ENCODE measurements at regions not wholly inside any gene's neighbourhood (a gene's known extent, or its start where the extent isn't known, plus 50 kb on each side); places are given as distances from the start of the nearest gene placed in this dataset.

DNA sequence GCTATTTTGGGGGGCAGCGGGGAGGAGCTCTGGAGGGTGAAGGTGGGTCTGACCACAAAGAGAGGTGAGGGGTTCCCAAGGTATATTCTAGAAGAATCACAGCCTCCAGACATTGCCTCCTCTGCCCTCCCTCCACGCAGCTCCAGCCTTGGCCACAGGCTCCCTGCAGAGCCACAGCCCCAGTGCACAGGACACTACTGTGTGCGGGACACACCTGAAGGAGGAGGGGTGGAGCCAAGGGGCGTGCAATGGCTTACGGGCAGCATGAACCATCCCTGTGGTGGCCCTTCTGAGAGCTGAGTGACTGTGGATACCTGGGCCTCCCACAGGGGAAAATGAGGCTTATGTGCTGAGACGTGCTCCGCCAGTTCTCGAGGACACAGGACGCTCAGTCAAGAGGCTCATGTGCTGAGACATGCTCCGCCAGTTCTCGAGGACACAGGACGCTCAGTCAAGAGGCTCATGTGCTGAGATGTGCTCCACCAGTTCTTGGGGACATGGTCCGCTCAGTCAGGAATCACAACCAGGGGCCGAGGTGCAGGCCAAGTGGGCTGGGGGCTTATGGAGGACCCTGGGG is 417.3 kb downstream of the SHANK2 start:
- H3K36me3 Mint-ChIP-seq (ENCODE audit: low read depth): peaks cover 5% of the 10 kb centered on the region
- DNase-seq (ENCODE audit: low spot score): no peak
- H3K27me3 Mint-ChIP-seq (ENCODE audit: low read depth): peaks cover 30% of the 10 kb centered on the region
- H3K9me3 Mint-ChIP-seq (ENCODE audit: low read depth): peaks cover 9% of the 10 kb centered on the region
- TF ChIP-seq, protein P1, sequence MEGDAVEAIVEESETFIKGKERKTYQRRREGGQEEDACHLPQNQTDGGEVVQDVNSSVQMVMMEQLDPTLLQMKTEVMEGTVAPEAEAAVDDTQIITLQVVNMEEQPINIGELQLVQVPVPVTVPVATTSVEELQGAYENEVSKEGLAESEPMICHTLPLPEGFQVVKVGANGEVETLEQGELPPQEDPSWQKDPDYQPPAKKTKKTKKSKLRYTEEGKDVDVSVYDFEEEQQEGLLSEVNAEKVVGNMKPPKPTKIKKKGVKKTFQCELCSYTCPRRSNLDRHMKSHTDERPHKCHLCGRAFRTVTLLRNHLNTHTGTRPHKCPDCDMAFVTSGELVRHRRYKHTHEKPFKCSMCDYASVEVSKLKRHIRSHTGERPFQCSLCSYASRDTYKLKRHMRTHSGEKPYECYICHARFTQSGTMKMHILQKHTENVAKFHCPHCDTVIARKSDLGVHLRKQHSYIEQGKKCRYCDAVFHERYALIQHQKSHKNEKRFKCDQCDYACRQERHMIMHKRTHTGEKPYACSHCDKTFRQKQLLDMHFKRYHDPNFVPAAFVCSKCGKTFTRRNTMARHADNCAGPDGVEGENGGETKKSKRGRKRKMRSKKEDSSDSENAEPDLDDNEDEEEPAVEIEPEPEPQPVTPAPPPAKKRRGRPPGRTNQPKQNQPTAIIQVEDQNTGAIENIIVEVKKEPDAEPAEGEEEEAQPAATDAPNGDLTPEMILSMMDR (IDR thresholded peaks at IDR 0.05): no peak
- no peak overlapping the region for H3K27ac Mint-ChIP-seq (ENCODE audit: unreplicated experiment)
- H3K4me1 Mint-ChIP-seq (ENCODE audit: low read depth): no peaks in the 10 kb centered on the region
- H3K4me3 Mint-ChIP-seq (ENCODE audit: unreplicated experiment): no peak overlapping the region

DNA sequence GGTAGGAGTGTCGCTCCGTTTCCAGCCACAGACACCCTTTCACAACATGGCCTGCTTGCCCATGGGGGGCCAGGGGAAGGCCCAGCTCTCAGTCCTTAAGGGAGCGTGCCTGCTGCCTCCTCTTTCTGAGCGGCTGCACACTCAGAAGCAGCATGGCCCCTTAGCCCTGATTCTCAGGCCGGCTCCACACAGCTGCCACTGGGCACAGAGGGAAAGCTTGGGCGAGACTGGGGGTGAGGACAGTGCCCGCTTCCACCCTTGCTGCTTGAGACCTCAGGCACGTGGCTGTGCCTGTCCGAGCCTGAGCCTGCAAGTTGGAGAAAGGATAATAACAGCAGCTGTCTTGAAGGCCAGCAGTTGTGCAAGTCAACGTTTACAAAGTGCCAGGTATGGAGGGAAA is 416.3 kb downstream of the SHANK2 start:
- Mint-ChIP-seq H3K4me3 (ENCODE audit: unreplicated experiment) (no peak overlapping the region), H3K27ac (ENCODE audit: unreplicated experiment) (no peak overlapping the region), H3K36me3 (ENCODE audit: low read depth) (peaks cover 5% of the 10 kb centered on the region), H3K4me1 (ENCODE audit: low read depth) (no peaks in the 10 kb centered on the region), H3K9me3 (ENCODE audit: low read depth) (peaks cover 9% of the 10 kb centered on the region), H3K27me3 (ENCODE audit: low read depth) (peaks cover 23% of the 10 kb centered on the region)
- TF ChIP-seq, protein P1 (IDR thresholded peaks at IDR 0.05): no peak
- DNase-seq (ENCODE audit: low spot score): no peak

DNA sequence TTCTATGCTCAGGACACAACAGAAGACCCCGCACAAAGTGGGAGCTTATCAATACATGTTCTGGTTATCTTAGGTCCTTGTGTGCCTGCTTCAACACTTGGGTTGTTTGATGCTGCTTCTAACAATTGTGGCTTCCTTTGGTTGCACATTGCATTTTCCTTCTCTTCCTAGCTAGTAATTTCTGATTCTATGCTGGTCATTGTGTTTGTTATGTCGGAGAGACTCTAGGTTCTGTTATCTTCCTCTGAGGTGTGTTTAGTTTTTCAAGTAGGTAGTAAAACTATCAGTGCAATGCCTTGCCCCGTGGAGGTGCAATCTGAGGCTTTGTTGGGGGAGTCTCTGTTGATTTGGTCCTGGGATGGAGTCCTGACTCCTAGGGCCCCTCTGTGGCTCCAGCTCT is 414.2 kb downstream of the SHANK2 start:
- TF ChIP-seq, protein P1 (IDR thresholded peaks at IDR 0.05): no peak
- Mint-ChIP-seq H3K36me3 (ENCODE audit: low read depth) (peaks cover 5% of the 10 kb centered on the region), H3K27me3 (ENCODE audit: low read depth) (peaks cover 15% of the 10 kb centered on the region), H3K9me3 (ENCODE audit: low read depth) (peaks cover 9% of the 10 kb centered on the region), H3K4me1 (ENCODE audit: low read depth) (no peaks in the 10 kb centered on the region), H3K27ac (ENCODE audit: unreplicated experiment) (no peak overlapping the region), H3K4me3 (ENCODE audit: unreplicated experiment) (no peak overlapping the region)
- DNase-seq (ENCODE audit: low spot score): no peak

DNA sequence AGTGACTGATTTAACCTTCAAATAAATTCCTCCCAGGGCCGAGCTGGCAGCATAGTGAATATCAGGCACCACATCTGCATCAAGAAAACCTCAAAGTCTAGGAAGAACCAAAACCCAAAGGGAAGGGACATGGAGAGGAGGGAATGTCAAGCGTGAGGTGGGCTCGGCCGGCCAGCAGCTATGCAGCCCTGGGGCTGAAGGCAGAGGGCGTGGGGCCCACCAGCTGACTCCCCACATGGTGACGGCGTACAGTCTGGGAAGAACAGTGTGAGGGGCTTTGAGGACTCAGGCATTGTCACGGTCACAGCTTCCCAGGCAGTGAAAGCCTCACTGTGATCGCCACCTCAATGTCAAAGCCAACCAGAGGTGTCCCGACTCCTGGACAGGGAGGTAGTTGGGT is 412.5 kb downstream of the SHANK2 start:
- Mint-ChIP-seq H3K36me3 (ENCODE audit: low read depth) (peaks cover 5% of the 10 kb centered on the region), H3K4me1 (ENCODE audit: low read depth) (no peaks in the 10 kb centered on the region), H3K4me3 (ENCODE audit: unreplicated experiment) (no peak overlapping the region), H3K9me3 (ENCODE audit: low read depth) (peaks cover 9% of the 10 kb centered on the region), H3K27ac (ENCODE audit: unreplicated experiment) (no peak overlapping the region), H3K27me3 (ENCODE audit: low read depth) (peaks cover 8% of the 10 kb centered on the region)
- DNase-seq (ENCODE audit: low spot score): no peak
- TF ChIP-seq, protein P1 (IDR thresholded peaks at IDR 0.05): no peak

DNA sequence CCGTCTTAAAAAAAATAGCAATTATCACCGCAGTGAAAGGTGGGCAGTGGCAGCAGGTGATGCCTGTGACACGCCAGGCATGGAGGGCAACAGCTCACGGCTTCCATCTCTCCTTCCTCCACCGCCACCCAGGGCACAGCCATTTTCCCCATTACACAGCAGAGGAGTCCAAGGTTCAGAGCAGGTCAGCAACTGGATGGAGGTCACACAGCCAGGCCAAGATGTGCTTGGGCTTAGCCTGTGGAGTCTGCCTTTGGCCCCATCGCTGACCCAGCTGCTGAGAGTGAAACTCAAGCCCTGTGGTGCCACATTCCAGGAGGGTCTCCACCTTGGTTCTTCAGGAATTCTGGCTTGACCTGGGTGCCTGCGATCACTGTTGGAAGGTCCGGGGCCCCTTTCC is 411.1 kb downstream of the SHANK2 start:
- no peaks in the 10 kb centered on the region for H3K4me1 Mint-ChIP-seq (ENCODE audit: low read depth)

More for the DNA sequence above, 411.1 kb downstream of the SHANK2 start:
- TF ChIP-seq, protein P1 (IDR thresholded peaks at IDR 0.05): no peak
- H3K36me3 Mint-ChIP-seq (ENCODE audit: low read depth): peaks cover 5% of the 10 kb centered on the region
- peaks cover 9% of the 10 kb centered on the region for H3K9me3 Mint-ChIP-seq (ENCODE audit: low read depth)
- H3K27ac Mint-ChIP-seq (ENCODE audit: unreplicated experiment): no peak overlapping the region
- peaks cover 8% of the 10 kb centered on the region for H3K27me3 Mint-ChIP-seq (ENCODE audit: low read depth)
- no peak overlapping the region for H3K4me3 Mint-ChIP-seq (ENCODE audit: unreplicated experiment)
- DNase-seq (ENCODE audit: low spot score): no peak

All from chondrocyte (in vitro differentiated cells).